ENCODE measurements at regions not wholly inside any gene's neighbourhood (a gene's known extent, or its start where the extent isn't known, plus 50 kb on each side); places are given as distances from the start of the nearest gene placed in this dataset.

DNA sequence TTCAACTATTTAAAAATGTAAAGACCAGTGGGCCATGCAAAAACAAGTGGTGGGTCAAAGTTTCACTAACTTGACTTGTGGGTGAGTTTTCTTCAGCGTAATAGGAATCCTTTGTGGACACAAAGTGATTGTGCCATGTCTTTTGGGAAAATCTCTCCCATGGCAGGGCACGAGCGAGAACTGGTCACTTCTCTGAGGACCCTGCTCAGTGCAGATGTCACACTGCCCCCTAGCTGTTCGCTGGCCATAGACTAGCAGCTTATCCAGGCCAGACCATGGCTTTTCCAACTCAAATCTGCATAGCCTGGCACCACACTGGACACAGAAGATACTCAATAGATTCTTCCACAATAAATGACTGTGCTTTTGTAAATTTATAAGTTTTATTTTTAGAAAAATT lies 306.0 kb upstream of the CCL2 start:
- Histone ChIP-seq H3K4me1 (replicated peaks in 1 of 2) (no peaks in the 10 kb centered on the region), H3K36me3 (replicated peaks in 1 of 2) (no peaks in the 10 kb centered on the region), H3K4me3 (no peak overlapping the region), H3K27me3 (no peaks in the 10 kb centered on the region), H3K9me3 (replicated peaks in 1 of 3) (no peaks in the 10 kb centered on the region), H3K27ac (no peak overlapping the region)
- intact Hi-C loops (cut with DNase I) = no loop called here
- DNase-seq = peak in 1 of 7 donors; percentile 19
- WGBS, 4 donors = 60 to 66% (median 64%) methylated on average over 4 of the region's 4 CpGs
- TF ChIP-seq POLR2A (IDR thresholded peaks at IDR 0.05) = no peak
- TF ChIP-seq, protein P1, sequence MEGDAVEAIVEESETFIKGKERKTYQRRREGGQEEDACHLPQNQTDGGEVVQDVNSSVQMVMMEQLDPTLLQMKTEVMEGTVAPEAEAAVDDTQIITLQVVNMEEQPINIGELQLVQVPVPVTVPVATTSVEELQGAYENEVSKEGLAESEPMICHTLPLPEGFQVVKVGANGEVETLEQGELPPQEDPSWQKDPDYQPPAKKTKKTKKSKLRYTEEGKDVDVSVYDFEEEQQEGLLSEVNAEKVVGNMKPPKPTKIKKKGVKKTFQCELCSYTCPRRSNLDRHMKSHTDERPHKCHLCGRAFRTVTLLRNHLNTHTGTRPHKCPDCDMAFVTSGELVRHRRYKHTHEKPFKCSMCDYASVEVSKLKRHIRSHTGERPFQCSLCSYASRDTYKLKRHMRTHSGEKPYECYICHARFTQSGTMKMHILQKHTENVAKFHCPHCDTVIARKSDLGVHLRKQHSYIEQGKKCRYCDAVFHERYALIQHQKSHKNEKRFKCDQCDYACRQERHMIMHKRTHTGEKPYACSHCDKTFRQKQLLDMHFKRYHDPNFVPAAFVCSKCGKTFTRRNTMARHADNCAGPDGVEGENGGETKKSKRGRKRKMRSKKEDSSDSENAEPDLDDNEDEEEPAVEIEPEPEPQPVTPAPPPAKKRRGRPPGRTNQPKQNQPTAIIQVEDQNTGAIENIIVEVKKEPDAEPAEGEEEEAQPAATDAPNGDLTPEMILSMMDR (IDR thresholded peaks at IDR 0.05) = peak in 4 of 6 experiments; percentile 5 to 34 (median 22)

DNA sequence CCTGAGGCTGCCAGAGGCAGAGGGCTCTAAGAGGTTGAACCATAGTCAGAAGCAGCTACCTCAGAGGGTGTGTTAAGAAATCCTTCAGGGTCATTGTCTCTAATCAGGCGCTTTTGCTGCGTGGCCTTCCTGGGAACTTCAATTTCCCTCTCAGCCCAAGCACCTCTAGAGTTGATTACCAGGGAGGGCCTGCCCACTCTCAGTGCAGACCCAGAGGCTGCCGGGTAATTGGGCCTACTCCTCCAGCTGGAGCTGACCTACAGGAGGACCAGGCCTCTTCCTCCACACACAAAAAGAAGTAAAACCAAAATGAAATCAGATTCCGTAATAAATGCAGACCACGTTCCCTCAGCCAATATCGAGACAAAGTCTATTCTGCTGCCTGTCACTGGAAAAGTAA lies 305.0 kb upstream of the CCL2 start:
- intact Hi-C loops (cut with DNase I) = no loop called here
- no peaks in the 10 kb centered on the region for H3K36me3 ChIP-seq (replicated peaks in 1 of 2)
- DNase-seq = no peak
- TF ChIP-seq, protein P1 (IDR thresholded peaks at IDR 0.05) = no peak
- no peak for TF ChIP-seq POLR2A (IDR thresholded peaks at IDR 0.05)
- no peak overlapping the region for H3K4me3 ChIP-seq
- H3K9me3 ChIP-seq (replicated peaks in 1 of 3) = no peaks in the 10 kb centered on the region
- no peaks in the 10 kb centered on the region for H3K4me1 ChIP-seq (replicated peaks in 1 of 2)
- 87 to 92% (median 88%) methylated on average over 5 to 6 of the region's 6 CpGs for WGBS, 4 donors
- H3K27me3 ChIP-seq = no peaks in the 10 kb centered on the region
- no peak overlapping the region for H3K27ac ChIP-seq

DNA sequence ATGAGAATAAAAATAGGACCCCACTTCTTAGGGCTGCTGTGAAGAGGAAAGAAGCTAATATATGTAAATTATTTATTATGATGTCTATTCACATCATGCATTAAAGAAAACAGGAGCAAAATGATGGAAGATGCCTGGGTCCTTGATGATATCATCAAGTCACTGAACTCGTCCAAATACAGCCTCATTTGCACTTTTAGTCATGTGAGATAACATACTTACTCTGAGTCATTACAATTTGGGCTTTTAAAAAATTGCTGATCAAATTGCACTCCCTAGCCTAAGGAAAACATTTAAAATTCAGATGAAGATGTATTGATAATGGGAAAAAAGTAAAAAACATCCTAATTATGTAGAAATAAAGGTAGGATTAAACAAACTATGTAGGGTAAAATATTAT lies 302.7 kb upstream of the CCL2 start:
- H3K36me3 ChIP-seq (replicated peaks in 1 of 2) = no peaks in the 10 kb centered on the region
- WGBS, 4 donors = 34 to 50% (median 42%) methylated on average over 1 of the region's 1 CpG
- H3K4me3 ChIP-seq = no peak overlapping the region
- DNase-seq = no peak
- H3K4me1 ChIP-seq (replicated peaks in 1 of 2) = no peaks in the 10 kb centered on the region
- TF ChIP-seq, protein P1 (IDR thresholded peaks at IDR 0.05) = no peak
- TF ChIP-seq POLR2A (IDR thresholded peaks at IDR 0.05) = no peak
- no peaks in the 10 kb centered on the region for H3K27me3 ChIP-seq
- intact Hi-C loops (cut with DNase I) = no loop called here
- H3K9me3 ChIP-seq (replicated peaks in 1 of 3) = no peaks in the 10 kb centered on the region
- H3K27ac ChIP-seq = no peak overlapping the region

DNA sequence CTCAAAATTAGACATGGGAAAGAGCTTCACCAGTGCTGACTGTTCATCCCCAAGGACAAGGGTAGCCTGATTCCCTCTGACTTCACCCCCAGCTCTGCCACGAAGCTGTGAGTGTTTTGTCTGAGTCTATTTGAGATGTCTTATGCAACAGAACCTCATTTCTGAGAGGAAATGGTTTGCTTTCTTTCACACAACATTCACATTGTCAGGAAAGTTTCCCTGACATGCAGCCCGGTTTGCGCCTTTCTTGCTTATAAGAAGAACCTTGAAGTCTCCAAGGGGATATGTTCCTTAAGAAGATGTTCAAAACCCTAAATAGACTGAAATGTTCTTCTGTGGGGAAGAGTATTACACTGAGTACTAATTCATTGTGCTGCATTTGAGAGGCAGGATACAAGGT lies 300.5 kb upstream of the CCL2 start:
- no peaks in the 10 kb centered on the region for H3K4me1 ChIP-seq (replicated peaks in 1 of 2)
- DNase-seq = no peak
- H3K9me3 ChIP-seq (replicated peaks in 1 of 3) = no peaks in the 10 kb centered on the region
- 58 to 66% (median 62%) methylated on average over 3 of the region's 3 CpGs for WGBS, 4 donors
- TF ChIP-seq POLR2A (IDR thresholded peaks at IDR 0.05) = no peak
- TF ChIP-seq, protein P1 (IDR thresholded peaks at IDR 0.05) = no peak
- H3K27me3 ChIP-seq = no peaks in the 10 kb centered on the region
- intact Hi-C loops (cut with DNase I) = no loop called here
- H3K36me3 ChIP-seq (replicated peaks in 1 of 2) = no peaks in the 10 kb centered on the region
- no peak overlapping the region for H3K27ac ChIP-seq
- H3K4me3 ChIP-seq = no peak overlapping the region
